Right cardiac atrium (tissue), 5 donors: ENCODE measurements at regions not wholly inside any gene's neighbourhood (a gene's known extent, or its start where the extent isn't known, plus 50 kb on each side); places are given as distances from the start of the nearest gene placed in this dataset.
A peak's percentile ranks its signal among the peaks of the same experiment; 100 is the strongest.

Experiments
- ATAC-seq, 2 donors: fragments of 200-7000 bp; cut with Tn5 transposase; one replicate each; pipeline versions ENCODE4 v1.8.0 to v1.9.1; 2020; ENCODE audit warnings: moderate library complexity in 2 of 2, mild to moderate bottlenecking in 1 of 2
- DNase-seq, 3 donors: peaks; one replicate each; pipeline ENCODE4 v3.0.0-alpha.2; 2020
- H3K27ac ChIP-seq: one replicate; pipeline ENCODE4 v1.5.1; 2013; ENCODE audit warnings: mild to moderate bottlenecking, low read length, control low read depth, moderate library complexity
- H3K27me3 ChIP-seq: one replicate; pipeline ENCODE4 v1.6.1; 2013; ENCODE audit not compliant: control insufficient read depth, insufficient read depth
- H3K4me1 ChIP-seq: one replicate; pipeline ENCODE4 v1.6.1; 2013; ENCODE audit warnings: low read length; ENCODE audit not compliant: control insufficient read depth, insufficient read depth
- H3K4me3 ChIP-seq: one replicate; pipeline ENCODE4 v1.5.1; 2013; ENCODE audit warnings: low read length, control low read depth
- H3K9me3 ChIP-seq: one replicate; pipeline ENCODE4 v1.6.1; 2013; ENCODE audit warnings: low read length; ENCODE audit not compliant: control insufficient read depth
- WGBS: extraction: QIAGEN DNeasy Blood & Tissue Kit; methylation state at CpG from one replicate; pipeline ENCODE4 v1.1.7; 2013; 5-methylcytosine and 5-hydroxymethylcytosine counted together
- intact Hi-C, 4 donors: fragments of 100-400 bp; cut with DNase I; formaldehyde crosslinking; loops; one replicate each; pipeline versions ENCODE4 v1.11.0 to v1.14.0; 2022 to 2023
- donor health status: healthy with polysubstance abuse.
- donor health status: DM: no; HTN: yes; CAD: no.
- donor health status: DM: no; HTN: no; CAD: no.
- donor health status: DM: no; HTN: yes; CAD: no; lungs with severe emphysema.
- donor health status: DM: yes; HTN: yes; CAD: no.

DNA sequence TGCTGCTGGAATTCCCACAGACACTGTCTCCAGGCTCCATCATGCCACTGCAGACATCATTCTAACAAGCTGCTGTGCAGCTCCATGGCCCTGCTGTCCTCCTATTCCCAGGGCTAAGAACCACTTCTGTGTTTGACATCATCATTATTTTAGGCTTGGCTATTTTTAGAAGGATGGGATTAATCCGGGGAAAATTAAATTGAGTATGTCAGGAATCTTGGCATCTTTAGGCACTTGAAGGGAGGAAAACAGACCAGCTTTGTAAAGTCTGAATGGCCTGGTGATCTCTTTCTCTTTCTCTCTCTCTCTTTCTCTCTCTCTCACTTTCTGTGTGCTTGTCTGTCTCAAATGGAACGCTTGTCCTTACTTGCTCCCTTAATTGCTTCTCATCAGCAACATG, 568.3 kb upstream of the FLRT2 start:
- peak; percentile 79 to 82 for ATAC-seq
- intact Hi-C loops: no loop called here

DNA sequence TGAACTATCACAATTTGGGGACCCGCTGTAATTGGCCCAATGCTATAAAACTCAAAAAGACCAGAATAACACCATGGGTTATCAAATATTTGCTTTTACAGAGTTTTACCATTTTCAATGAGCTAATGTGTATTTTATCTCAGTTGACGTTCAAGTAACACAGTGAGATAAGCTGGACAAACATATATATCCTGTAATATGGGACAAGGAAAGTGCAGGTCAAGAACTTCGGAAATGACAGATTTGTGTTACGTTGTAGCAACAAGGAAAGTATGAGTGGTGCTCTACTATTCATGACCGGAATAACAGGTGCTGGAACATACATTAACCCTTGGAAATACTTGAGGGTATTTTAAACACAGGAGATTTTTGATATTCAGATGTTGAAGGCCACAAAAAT, 566.4 kb upstream of the FLRT2 start:
- Histone ChIP-seq H3K4me1 (peaks cover 2% of the 10 kb centered on the region), H3K4me3 (no peak overlapping the region), H3K9me3 (no peaks in the 10 kb centered on the region), H3K27ac (no peak overlapping the region), H3K27me3 (no peaks in the 10 kb centered on the region)
- no peak for DNase-seq
- ATAC-seq: no peak
- 90% methylated on average over 5 of the region's 5 CpGs for WGBS
- intact Hi-C loops: no loop called here

More for the DNA sequence above, 568.3 kb upstream of the FLRT2 start:
- H3K4me1 ChIP-seq: peaks cover 2% of the 10 kb centered on the region
- 28% methylated on average over 2 of the region's 2 CpGs for WGBS
- no peaks in the 10 kb centered on the region for H3K27me3 ChIP-seq
- no peaks in the 10 kb centered on the region for H3K9me3 ChIP-seq
- H3K4me3 ChIP-seq: no peak overlapping the region
- no peak overlapping the region for H3K27ac ChIP-seq
- DNase-seq: no peak

DNA sequence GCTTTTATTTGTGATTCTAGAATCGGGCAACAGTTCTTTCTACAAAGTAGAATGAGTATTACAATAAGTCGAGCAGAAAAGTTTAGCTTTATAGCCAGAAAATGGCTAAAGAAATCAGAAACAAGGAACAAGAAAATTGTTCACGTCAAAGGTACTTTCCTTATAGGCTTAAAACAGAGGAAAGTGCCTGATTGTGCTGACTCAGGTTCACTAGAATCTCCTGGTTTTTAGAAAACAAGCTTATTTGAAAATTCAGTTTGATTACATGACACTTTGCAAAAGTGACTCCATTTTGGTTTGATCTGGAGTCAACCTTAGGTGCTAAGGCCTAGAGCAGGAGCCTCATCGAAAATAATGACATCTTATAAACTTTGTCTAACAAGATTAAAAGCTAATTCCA, 564.7 kb upstream of the FLRT2 start:
- no peak overlapping the region for H3K27ac ChIP-seq
- intact Hi-C loops: no loop called here
- H3K27me3 ChIP-seq: no peaks in the 10 kb centered on the region
- H3K4me1 ChIP-seq: peaks cover 2% of the 10 kb centered on the region
- no peak overlapping the region for H3K4me3 ChIP-seq
- ATAC-seq: no peak
- no peaks in the 10 kb centered on the region for H3K9me3 ChIP-seq
- DNase-seq: no peak
- WGBS: 94% methylated on average over 4 of the region's 4 CpGs

DNA sequence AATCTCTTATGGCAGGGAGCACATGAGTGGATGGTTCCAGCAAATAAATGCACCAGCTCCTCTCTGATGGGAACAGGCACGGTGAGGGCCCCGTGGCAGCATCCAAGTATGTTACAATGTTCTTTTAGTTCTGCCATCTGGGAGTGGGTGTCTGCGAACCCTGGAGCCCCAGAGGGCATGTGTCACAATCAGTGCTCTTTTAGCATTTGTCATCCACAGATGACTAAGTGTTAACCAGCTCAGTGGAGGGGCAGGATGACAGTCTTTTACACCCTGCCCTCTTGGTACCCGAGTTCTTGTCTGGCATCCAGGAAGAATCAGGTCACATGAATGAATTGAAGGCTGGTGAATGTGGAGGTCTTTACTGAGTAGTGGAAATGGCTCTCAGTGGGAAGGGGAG, 560.4 kb upstream of the FLRT2 start:
- no peaks in the 10 kb centered on the region for H3K27me3 ChIP-seq
- H3K27ac ChIP-seq: no peak overlapping the region
- ATAC-seq (no peak), DNase-seq (no peak)
- WGBS: 79% methylated on average over 4 of the region's 4 CpGs
- intact Hi-C loops: no loop called here
- H3K9me3 ChIP-seq: no peaks in the 10 kb centered on the region
- H3K4me1 ChIP-seq: no peaks in the 10 kb centered on the region
- no peak overlapping the region for H3K4me3 ChIP-seq

DNA sequence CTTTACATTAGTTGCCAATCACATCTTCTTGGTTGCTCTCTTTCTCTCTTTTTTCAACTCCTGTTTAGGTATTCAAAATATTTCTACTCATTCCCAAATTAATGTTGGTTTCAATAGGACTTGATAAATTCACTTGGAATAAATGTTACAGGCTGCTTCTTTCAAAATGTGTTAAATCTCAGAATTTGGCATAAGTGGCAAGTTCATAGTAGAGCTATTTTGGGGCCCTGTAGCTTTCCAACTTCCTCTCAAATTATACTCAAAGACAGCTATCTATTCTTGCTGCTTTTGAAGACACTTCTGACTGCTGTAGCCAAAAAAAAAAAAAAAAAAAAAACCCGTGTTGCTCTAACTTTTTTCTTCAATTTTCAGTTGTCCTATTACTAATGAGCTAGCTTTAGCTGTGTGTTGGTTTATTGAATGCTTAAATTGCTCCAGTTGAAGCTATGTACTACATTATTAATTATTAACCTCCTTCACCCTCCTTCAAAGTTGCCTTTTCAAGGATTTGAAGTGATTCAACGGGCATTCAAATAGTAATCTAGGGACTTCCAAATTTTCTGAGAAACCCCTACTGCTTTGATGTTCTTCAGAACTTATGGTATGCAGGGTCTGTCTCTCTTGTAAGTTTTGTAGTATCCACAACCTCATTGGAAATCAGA, 554.6 kb upstream of the FLRT2 start:
- intact Hi-C loops: no loop called here
- H3K4me1 ChIP-seq: no peaks in the 10 kb centered on the region
- no peak overlapping the region for H3K4me3 ChIP-seq
- no peaks in the 10 kb centered on the region for H3K9me3 ChIP-seq
- 42% methylated on average over 2 of the region's 2 CpGs for WGBS
- no peaks in the 10 kb centered on the region for H3K27me3 ChIP-seq
- no peak overlapping the region for H3K27ac ChIP-seq
- DNase-seq (no peak), ATAC-seq (no peak)

DNA sequence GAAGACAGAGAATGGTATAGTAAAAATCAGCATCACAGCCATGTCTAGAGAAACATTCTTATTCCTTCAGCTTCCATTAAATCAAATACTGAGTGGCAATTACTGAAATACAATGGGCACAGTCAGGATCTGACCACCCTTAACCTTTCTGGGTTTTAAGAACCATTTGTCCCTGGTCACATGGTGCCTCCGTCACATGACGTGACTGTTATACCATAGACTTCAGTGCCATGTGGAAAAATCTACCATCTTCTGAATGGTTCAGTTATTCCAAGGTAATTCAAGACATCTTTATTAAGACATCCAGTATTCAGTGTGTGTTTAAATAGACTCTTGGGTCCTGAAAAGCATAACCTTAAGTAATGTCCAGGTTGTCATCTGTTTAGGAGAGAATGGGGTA, 553.1 kb upstream of the FLRT2 start:
- no peak overlapping the region for H3K27ac ChIP-seq
- H3K9me3 ChIP-seq: no peaks in the 10 kb centered on the region
- no peaks in the 10 kb centered on the region for H3K27me3 ChIP-seq
- intact Hi-C loops: no loop called here
- ATAC-seq (no peak), DNase-seq (no peak)
- H3K4me3 ChIP-seq: no peak overlapping the region
- no peaks in the 10 kb centered on the region for H3K4me1 ChIP-seq
- 98% methylated on average over 2 of the region's 2 CpGs for WGBS

DNA sequence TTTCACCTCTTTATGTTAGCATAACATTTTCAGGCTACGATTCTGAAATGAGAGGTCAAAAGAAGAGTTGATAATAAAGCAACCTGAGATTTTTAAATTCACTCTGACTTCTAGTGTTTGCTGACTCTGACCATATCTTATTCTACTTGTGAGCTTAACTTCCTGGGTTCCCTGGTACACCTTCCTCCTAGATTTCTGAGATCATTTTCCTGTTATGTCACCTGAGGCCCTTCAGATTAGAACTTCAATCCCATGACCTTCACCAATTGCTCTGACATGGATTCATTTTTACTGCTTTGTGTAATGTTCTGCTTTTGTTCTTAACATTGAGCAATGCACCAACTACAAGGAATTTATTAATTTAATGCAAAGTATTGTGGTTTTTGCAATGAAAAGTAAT, 542.9 kb upstream of the FLRT2 start:
- Histone ChIP-seq H3K27ac (no peak overlapping the region), H3K27me3 (no peaks in the 10 kb centered on the region), H3K9me3 (no peaks in the 10 kb centered on the region), H3K4me1 (no peaks in the 10 kb centered on the region), H3K4me3 (no peak overlapping the region)
- 86% methylated on average over 1 of the region's 1 CpG for WGBS
- intact Hi-C loops: no loop called here
- ATAC-seq (no peak), DNase-seq (no peak)

DNA sequence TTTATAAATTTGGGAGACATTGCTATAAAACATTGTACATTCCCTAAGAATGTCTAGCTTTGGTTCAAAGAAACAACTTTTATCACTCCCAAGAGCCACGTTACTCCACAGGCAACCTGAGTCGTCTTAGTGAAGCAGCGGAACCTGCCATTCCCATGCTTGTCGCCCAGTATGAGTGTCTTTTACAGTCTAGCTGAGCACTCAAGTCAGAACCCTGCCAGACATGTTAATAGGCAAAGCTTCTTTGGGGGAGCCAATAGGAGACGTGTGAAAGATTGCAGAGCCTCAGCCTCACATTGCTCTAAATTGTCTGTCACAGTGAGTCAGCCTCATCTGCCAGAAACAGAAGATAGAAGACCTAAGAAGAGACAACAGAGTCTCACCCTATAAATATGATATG, 541.6 kb upstream of the FLRT2 start:
- WGBS: 85% methylated on average over 5 of the region's 5 CpGs
- no peaks in the 10 kb centered on the region for H3K9me3 ChIP-seq
- H3K4me1 ChIP-seq: no peaks in the 10 kb centered on the region
- ATAC-seq: no peak
- H3K4me3 ChIP-seq: no peak overlapping the region
- no peak for DNase-seq
- intact Hi-C loops: no loop called here
- no peak overlapping the region for H3K27ac ChIP-seq
- no peaks in the 10 kb centered on the region for H3K27me3 ChIP-seq

DNA sequence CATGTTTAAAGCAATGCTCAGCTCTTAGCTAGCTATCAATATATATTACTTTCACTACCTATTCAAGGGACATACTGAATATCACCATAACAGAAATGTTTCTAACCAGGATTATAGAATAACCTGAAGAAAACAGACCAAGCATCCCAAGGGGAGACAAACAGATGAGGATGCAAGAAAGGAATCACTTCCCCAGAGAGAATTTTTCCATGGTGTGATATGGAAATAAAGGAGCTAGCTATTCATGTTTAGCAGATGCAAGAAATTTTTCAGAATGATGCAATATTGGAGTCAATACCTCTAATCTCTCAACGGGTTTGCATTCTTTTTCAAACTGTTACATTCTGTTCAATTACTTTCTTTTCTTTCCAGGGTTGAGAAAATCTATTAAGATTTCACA, 538.9 kb upstream of the FLRT2 start:
- Histone ChIP-seq H3K4me1 (no peaks in the 10 kb centered on the region), H3K27ac (no peak overlapping the region), H3K27me3 (no peaks in the 10 kb centered on the region), H3K4me3 (no peak overlapping the region), H3K9me3 (no peaks in the 10 kb centered on the region)
- ATAC-seq (no peak), DNase-seq (no peak)
- 40% methylated on average over 1 of the region's 1 CpG for WGBS
- intact Hi-C loops: no loop called here

DNA sequence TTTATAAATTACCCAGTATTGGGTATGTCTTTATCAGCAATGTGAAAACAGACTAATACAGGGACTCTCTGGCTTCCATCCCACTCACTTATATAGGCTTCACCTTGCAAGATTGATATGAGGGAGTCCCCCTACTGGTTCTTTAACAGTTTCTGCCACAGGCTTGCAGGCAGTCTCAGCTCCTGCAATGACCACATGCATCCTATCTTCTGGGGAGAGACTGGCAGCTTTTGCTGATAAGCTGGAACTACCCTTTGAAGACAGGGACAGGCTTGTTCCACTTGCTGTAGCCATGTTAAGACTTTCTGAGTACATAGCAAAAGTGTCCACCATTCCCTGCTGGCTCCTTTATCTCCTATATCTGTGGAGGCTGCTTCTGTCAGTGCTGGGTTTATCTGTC, 531.7 kb upstream of the FLRT2 start:
- H3K27me3 ChIP-seq: no peaks in the 10 kb centered on the region
- no peak overlapping the region for H3K4me3 ChIP-seq
- no peak for ATAC-seq
- no peak for DNase-seq
- intact Hi-C loops: no loop called here
- H3K27ac ChIP-seq: no peak overlapping the region
- no peaks in the 10 kb centered on the region for H3K4me1 ChIP-seq
- no peaks in the 10 kb centered on the region for H3K9me3 ChIP-seq

DNA sequence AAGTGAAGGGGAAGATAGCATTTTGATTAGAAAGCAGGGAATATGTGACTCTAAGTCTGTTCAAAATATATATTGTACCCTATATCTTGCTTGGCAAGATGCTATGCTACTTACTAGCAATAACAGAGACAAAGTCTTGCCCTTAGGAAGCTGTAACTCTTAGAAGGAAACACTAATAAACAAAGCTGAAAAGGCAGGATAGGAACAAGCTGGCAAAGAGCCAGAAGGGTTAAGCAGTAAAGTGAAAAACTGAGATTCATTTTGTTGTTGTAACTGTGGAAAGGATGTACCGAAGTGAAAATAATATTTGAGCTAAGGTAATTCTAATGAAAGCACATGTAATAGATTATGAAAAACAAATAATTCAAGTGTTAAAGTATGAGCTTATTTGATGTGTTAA, 527.1 kb upstream of the FLRT2 start:
- intact Hi-C loops: no loop called here
- ATAC-seq: no peak
- Histone ChIP-seq H3K4me3 (no peak overlapping the region), H3K27me3 (no peaks in the 10 kb centered on the region), H3K9me3 (no peaks in the 10 kb centered on the region), H3K27ac (no peak overlapping the region), H3K4me1 (no peaks in the 10 kb centered on the region)
- no peak for DNase-seq
- 57% methylated on average over 1 of the region's 1 CpG for WGBS

DNA sequence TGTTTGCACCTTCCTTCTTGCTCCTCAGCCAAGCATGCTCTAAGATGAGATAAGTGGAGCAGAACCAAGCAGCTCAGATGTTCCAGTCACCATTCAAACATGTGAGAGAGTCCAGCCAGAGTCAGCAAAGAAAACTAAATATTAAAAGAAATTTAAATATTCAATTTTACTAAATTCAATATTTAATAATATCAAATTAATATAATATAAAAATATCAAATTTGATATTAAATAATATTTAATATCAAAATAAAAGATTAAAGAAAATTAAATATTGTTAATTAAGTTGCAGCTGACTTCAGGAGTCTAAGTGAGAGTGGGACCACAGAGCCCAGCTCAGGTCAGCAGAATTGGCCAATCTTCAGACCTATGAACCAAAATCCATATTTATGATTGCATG, 526.1 kb upstream of the FLRT2 start:
- Histone ChIP-seq H3K27ac (no peak overlapping the region), H3K4me3 (no peak overlapping the region), H3K9me3 (no peaks in the 10 kb centered on the region), H3K4me1 (no peaks in the 10 kb centered on the region), H3K27me3 (no peaks in the 10 kb centered on the region)
- DNase-seq: no peak
- intact Hi-C loops: no loop called here
- no peak for ATAC-seq
